ENCODE measurements at regions not wholly inside any gene's neighbourhood (a gene's known extent, or its start where the extent isn't known, plus 50 kb on each side); places are given as distances from the start of the nearest gene placed in this dataset.

DNA sequence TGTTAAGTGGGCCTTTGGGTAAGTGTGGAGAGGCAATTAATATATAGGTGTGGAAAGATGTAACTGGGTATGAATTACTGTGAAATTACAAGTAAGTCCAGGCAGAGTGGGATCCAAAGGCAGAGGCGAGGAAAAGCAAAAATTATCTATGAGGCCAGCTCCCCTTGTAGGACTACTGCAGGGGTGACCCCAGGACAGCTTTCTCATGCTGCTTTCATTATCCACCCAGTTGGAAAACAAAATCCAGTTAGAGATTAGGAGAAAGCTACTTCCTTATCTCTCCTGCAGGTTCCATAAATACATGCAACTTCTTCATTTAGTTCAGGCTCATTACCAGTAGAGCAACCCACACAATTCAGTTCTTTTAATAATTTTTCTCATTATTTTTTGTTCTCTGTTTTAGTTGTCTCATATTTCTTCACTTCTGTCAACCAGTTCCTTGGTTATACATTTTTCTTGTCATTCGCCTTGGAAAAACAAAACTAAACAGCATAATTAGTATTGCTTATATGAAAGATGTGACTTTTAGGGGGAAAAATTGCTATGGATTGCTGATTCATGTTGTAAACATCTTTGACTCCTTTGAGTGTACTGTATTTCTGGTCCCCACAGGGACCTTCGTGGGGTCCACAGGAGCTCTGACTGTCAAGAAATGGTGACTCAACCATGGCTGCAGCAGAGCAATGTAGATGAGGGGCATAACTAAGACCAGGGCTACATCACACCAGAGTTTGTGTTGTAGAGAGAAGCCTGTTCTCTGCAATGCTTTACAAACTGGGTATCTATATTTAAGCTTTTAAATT, 110.4 kb upstream of the PARD3B start:
- TF ChIP-seq, protein P1, sequence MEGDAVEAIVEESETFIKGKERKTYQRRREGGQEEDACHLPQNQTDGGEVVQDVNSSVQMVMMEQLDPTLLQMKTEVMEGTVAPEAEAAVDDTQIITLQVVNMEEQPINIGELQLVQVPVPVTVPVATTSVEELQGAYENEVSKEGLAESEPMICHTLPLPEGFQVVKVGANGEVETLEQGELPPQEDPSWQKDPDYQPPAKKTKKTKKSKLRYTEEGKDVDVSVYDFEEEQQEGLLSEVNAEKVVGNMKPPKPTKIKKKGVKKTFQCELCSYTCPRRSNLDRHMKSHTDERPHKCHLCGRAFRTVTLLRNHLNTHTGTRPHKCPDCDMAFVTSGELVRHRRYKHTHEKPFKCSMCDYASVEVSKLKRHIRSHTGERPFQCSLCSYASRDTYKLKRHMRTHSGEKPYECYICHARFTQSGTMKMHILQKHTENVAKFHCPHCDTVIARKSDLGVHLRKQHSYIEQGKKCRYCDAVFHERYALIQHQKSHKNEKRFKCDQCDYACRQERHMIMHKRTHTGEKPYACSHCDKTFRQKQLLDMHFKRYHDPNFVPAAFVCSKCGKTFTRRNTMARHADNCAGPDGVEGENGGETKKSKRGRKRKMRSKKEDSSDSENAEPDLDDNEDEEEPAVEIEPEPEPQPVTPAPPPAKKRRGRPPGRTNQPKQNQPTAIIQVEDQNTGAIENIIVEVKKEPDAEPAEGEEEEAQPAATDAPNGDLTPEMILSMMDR (IDR thresholded peaks at IDR 0.05): no peak
- no peak for TF ChIP-seq POLR2A (IDR thresholded peaks at IDR 0.05)
